ENCODE measurements at regions not wholly inside any gene's neighbourhood (a gene's known extent, or its start where the extent isn't known, plus 50 kb on each side); places are given as distances from the start of the nearest gene placed in this dataset.

DNA sequence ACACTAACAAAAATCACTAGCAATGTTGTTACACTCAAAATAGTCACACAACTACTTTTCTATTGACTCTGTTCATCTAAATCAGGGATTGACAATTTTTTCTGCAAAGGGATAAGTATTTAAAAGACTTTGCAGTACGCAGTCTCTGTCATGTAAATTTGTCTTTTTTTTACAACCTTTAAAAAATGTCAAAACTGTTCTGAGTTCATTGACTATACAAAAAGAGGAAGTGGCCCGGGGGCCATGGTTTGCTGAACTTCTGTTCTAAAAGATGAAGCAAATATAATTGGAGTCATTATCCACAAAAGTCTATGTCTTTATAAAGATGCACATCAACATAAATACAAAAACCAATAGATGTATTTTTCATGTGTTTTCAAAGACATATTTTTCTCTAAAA lies 1310.3 kb downstream of the RPA4 start:
- TF ChIP-seq POLR2A (IDR thresholded peaks at IDR 0.05), result no peak
- TF ChIP-seq, protein P1, sequence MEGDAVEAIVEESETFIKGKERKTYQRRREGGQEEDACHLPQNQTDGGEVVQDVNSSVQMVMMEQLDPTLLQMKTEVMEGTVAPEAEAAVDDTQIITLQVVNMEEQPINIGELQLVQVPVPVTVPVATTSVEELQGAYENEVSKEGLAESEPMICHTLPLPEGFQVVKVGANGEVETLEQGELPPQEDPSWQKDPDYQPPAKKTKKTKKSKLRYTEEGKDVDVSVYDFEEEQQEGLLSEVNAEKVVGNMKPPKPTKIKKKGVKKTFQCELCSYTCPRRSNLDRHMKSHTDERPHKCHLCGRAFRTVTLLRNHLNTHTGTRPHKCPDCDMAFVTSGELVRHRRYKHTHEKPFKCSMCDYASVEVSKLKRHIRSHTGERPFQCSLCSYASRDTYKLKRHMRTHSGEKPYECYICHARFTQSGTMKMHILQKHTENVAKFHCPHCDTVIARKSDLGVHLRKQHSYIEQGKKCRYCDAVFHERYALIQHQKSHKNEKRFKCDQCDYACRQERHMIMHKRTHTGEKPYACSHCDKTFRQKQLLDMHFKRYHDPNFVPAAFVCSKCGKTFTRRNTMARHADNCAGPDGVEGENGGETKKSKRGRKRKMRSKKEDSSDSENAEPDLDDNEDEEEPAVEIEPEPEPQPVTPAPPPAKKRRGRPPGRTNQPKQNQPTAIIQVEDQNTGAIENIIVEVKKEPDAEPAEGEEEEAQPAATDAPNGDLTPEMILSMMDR (IDR thresholded peaks at IDR 0.05), result no peak
- no peak for TF ChIP-seq EP300 (IDR thresholded peaks at IDR 0.05)
